Mesendoderm (in vitro differentiated cells): ENCODE measurements at regions not wholly inside any gene's neighbourhood (a gene's known extent, or its start where the extent isn't known, plus 50 kb on each side); places are given as distances from the start of the nearest gene placed in this dataset.
"Not testable (repeated sequence)": the region's sequence is repeated elsewhere in the genome, so short reads cannot be mapped to it uniquely, and the experiment has no call there.

Source experiments
- DNase-seq: peaks from one replicate; pipeline ENCODE4 v3.0.0; 2013
- H2AK5ac ChIP-seq: 2 replicates; pipeline ENCODE4 v1.6.1; 2013; ENCODE audit warnings: low read length, inconsistent platforms
- H2BK120ac ChIP-seq: 2 replicates; pipeline ENCODE4 v1.6.1; 2013; ENCODE audit warnings: low read depth, mild to moderate bottlenecking, low read length, moderate library complexity, mixed read lengths
- H2BK15ac ChIP-seq: replicated peaks from 2 replicates; pipeline ENCODE4 v1.6.1; 2013; ENCODE audit warnings: low read depth, mild to moderate bottlenecking, moderate library complexity
- H2BK5ac ChIP-seq: 2 replicates; pipeline ENCODE4 v1.6.1; 2013; ENCODE audit warnings: low read length, inconsistent platforms
- H3K18ac ChIP-seq: 2 replicates; pipeline ENCODE4 v1.6.1; 2013; ENCODE audit warnings: mild to moderate bottlenecking, low read length, mixed read lengths
- H3K23ac ChIP-seq: one replicate; pipeline ENCODE4 v1.6.1; 2013; ENCODE audit warnings: low read length
- H3K27ac ChIP-seq: 2 replicates; pipeline ENCODE4 v1.5.1; 2013; ENCODE audit warnings: low read depth, mild to moderate bottlenecking, inconsistent platforms, low read length, moderate library complexity
- H3K27me3 ChIP-seq: 2 replicates; pipeline ENCODE4 v1.6.1; 2013; ENCODE audit warnings: low read length, control low read depth, mild to moderate bottlenecking, inconsistent platforms; ENCODE audit not compliant: insufficient read depth, poor library complexity
- H3K36me3 ChIP-seq: 2 replicates; pipeline ENCODE4 v1.6.1; 2013; ENCODE audit warnings: low read length, inconsistent platforms; ENCODE audit not compliant: control insufficient read depth, insufficient read depth
- H3K4ac ChIP-seq: one replicate; pipeline ENCODE4 v1.6.1; 2013; ENCODE audit warnings: low read depth, mild to moderate bottlenecking, low read length, moderate library complexity
- H3K4me1 ChIP-seq: 2 replicates; pipeline ENCODE4 v1.6.1; 2013; ENCODE audit warnings: low read depth, low read length, inconsistent platforms; ENCODE audit not compliant: control insufficient read depth
- H3K4me2 ChIP-seq: 2 replicates; pipeline ENCODE4 v1.6.1; 2013; ENCODE audit warnings: low read length
- H3K4me3 ChIP-seq: 2 replicates; pipeline ENCODE4 v1.5.1; 2013; ENCODE audit warnings: mild to moderate bottlenecking, low read length
- H3K56ac ChIP-seq: one replicate; pipeline ENCODE4 v1.6.1; 2013; ENCODE audit warnings: low read length
- H3K79me1 ChIP-seq: 2 replicates; pipeline ENCODE4 v1.6.1; 2013; ENCODE audit warnings: low read length, inconsistent platforms
- H3K79me2 ChIP-seq: 2 replicates; pipeline ENCODE4 v1.6.1; 2013; ENCODE audit warnings: mild to moderate bottlenecking, low read length; ENCODE audit not compliant: control insufficient read depth, insufficient read depth
- H3K9ac ChIP-seq: 2 replicates; pipeline ENCODE4 v1.6.1; 2013; ENCODE audit warnings: low read length, inconsistent platforms
- H4K5ac ChIP-seq: one replicate; pipeline ENCODE4 v1.6.1; 2013; ENCODE audit warnings: low read length
- H4K8ac ChIP-seq: one replicate; pipeline ENCODE4 v1.6.1; 2013; ENCODE audit warnings: low read depth, mild to moderate bottlenecking, control low read depth, low read length, moderate library complexity
- WGBS: extraction: QIAGEN DNeasy Blood & Tissue Kit; methylation state at CpG from one replicate; pipeline ENCODE4 v1.1.7; 2013; ENCODE audit warnings: low lambda C conversion rate, missing lambda C conversion rate; ENCODE audit not compliant: insufficient coverage; ENCODE audit errors: extremely low coverage; 5-methylcytosine and 5-hydroxymethylcytosine counted together

- H3K4ac ChIP-seq: no peak overlapping the region
- no peak overlapping the region for H2AK5ac ChIP-seq
- no peak overlapping the region for H3K56ac ChIP-seq
- H3K79me2 ChIP-seq: no peaks in the 10 kb centered on the region
- H2BK120ac ChIP-seq: no peak overlapping the region
- no peak overlapping the region for H2BK15ac ChIP-seq
- H4K5ac ChIP-seq: no peak overlapping the region
- no peaks in the 10 kb centered on the region for H3K36me3 ChIP-seq
- no peak overlapping the region for H3K27ac ChIP-seq
- H3K23ac ChIP-seq: no peak overlapping the region
- no peak overlapping the region for H2BK5ac ChIP-seq
- H3K4me2 ChIP-seq: no peak overlapping the region
- no peak overlapping the region for H3K4me3 ChIP-seq
- H3K9ac ChIP-seq: no peak overlapping the region
- no peak overlapping the region for H4K8ac ChIP-seq
- DNase-seq: no peak
- no peak overlapping the region for H3K18ac ChIP-seq
- no peaks in the 10 kb centered on the region for H3K27me3 ChIP-seq
- no peaks in the 10 kb centered on the region for H3K79me1 ChIP-seq
- no peaks in the 10 kb centered on the region for H3K4me1 ChIP-seq
Observed at GRCh38 chr18:30160124-30160523, 882.4 kb downstream of the DSC3 start.

- H3K4me2 ChIP-seq: no peak overlapping the region
- no peak overlapping the region for H2BK120ac ChIP-seq
- H3K4ac ChIP-seq: no peak overlapping the region
- H4K5ac ChIP-seq: no peak overlapping the region
- H3K56ac ChIP-seq: no peak overlapping the region
- H3K18ac ChIP-seq: no peak overlapping the region
- no peaks in the 10 kb centered on the region for H3K27me3 ChIP-seq
- no CpG with 5 or more reads among the region's 2 CpGs for WGBS
- H3K79me1 ChIP-seq: no peaks in the 10 kb centered on the region
- H2AK5ac ChIP-seq: no peak overlapping the region
- no peak overlapping the region for H2BK5ac ChIP-seq
- H3K9ac ChIP-seq: no peak overlapping the region
- no peak overlapping the region for H3K27ac ChIP-seq
- H3K79me2 ChIP-seq: no peaks in the 10 kb centered on the region
- no peaks in the 10 kb centered on the region for H3K4me1 ChIP-seq
- H3K23ac ChIP-seq: no peak overlapping the region
- H3K36me3 ChIP-seq: no peaks in the 10 kb centered on the region
- no peak overlapping the region for H4K8ac ChIP-seq
- no peak overlapping the region for H3K4me3 ChIP-seq
- DNase-seq: no peak
- no peak overlapping the region for H2BK15ac ChIP-seq
Observed at GRCh38 chr18:30150586-30151250, 891.8 kb downstream of the DSC3 start.

- no peak overlapping the region for H3K27ac ChIP-seq
- H3K4me1 ChIP-seq: no peaks in the 10 kb centered on the region
- H2AK5ac ChIP-seq: no peak overlapping the region
- no peak overlapping the region for H2BK15ac ChIP-seq
- H3K23ac ChIP-seq: no peak overlapping the region
- no peak overlapping the region for H3K56ac ChIP-seq
- no peak overlapping the region for H4K5ac ChIP-seq
- H3K27me3 ChIP-seq: no peaks in the 10 kb centered on the region
- no peak overlapping the region for H3K4me3 ChIP-seq
- no peak overlapping the region for H3K4ac ChIP-seq
- no peak for DNase-seq
- H2BK120ac ChIP-seq: no peak overlapping the region
- no peaks in the 10 kb centered on the region for H3K79me1 ChIP-seq
- H4K8ac ChIP-seq: no peak overlapping the region
- H3K9ac ChIP-seq: no peak overlapping the region
- no peak overlapping the region for H3K18ac ChIP-seq
- no peak overlapping the region for H2BK5ac ChIP-seq
- H3K4me2 ChIP-seq: no peak overlapping the region
- H3K79me2 ChIP-seq: no peaks in the 10 kb centered on the region
- no peaks in the 10 kb centered on the region for H3K36me3 ChIP-seq
Observed at GRCh38 chr18:30149585-30149984, 893.0 kb downstream of the DSC3 start.

- Histone ChIP-seq H3K23ac (no peak overlapping the region), H3K4me1 (no peaks in the 10 kb centered on the region), H3K36me3 (no peaks in the 10 kb centered on the region), H3K4me2 (no peak overlapping the region), H3K27ac (no peak overlapping the region), H3K79me2 (no peaks in the 10 kb centered on the region), H3K79me1 (no peaks in the 10 kb centered on the region), H3K4me3 (no peak overlapping the region), H4K5ac (no peak overlapping the region), H3K56ac (no peak overlapping the region), H4K8ac (no peak overlapping the region), H2BK5ac (no peak overlapping the region), H3K9ac (no peak overlapping the region), H2BK120ac (no peak overlapping the region), H3K27me3 (no peaks in the 10 kb centered on the region), H2BK15ac (no peak overlapping the region), H3K18ac (no peak overlapping the region), H3K4ac (no peak overlapping the region), H2AK5ac (no peak overlapping the region)
- WGBS: no CpG with 5 or more reads among the region's 5 CpGs
- no peak for DNase-seq
Observed at GRCh38 chr18:30142870-30143269, 899.7 kb downstream of the DSC3 start.

GRCh38 chr18:30142248-30142647 lies 900.3 kb downstream of the DSC3 start:
- Histone ChIP-seq H2AK5ac (no peak overlapping the region), H2BK15ac (no peak overlapping the region), H3K18ac (no peak overlapping the region), H3K9ac (no peak overlapping the region), H3K79me1 (no peaks in the 10 kb centered on the region), H3K56ac (no peak overlapping the region), H3K4me1 (no peaks in the 10 kb centered on the region), H3K4me2 (no peak overlapping the region), H4K8ac (no peak overlapping the region), H3K4me3 (no peak overlapping the region), H3K4ac (no peak overlapping the region), H3K23ac (no peak overlapping the region), H3K27ac (no peak overlapping the region), H2BK120ac (no peak overlapping the region), H3K36me3 (no peaks in the 10 kb centered on the region), H2BK5ac (no peak overlapping the region), H4K5ac (no peak overlapping the region), H3K27me3 (no peaks in the 10 kb centered on the region), H3K79me2 (no peaks in the 10 kb centered on the region)
- DNase-seq: no peak
- no CpG with 5 or more reads among the region's 4 CpGs for WGBS

- H3K4ac ChIP-seq, H2BK120ac ChIP-seq, H3K79me1 ChIP-seq, H4K8ac ChIP-seq, H4K5ac ChIP-seq, H3K18ac ChIP-seq, H3K9ac ChIP-seq, H3K4me3 ChIP-seq, H3K56ac ChIP-seq, H3K36me3 ChIP-seq, H2BK5ac ChIP-seq, H3K4me1 ChIP-seq, H3K27me3 ChIP-seq, H3K79me2 ChIP-seq, H3K27ac ChIP-seq, H2BK15ac ChIP-seq, H3K23ac ChIP-seq, H3K4me2 ChIP-seq, H2AK5ac ChIP-seq, DNase-seq: not testable (repeated sequence)
- WGBS: 100% methylated on average over 2 of the region's 5 CpGs
Observed at GRCh38 chr18:30141506-30141905, 901.0 kb downstream of the DSC3 start.
